HG02840 (cell line): ENCODE measurements at regions not wholly inside any gene's neighbourhood (a gene's known extent, or its start where the extent isn't known, plus 50 kb on each side); places are given as distances from the start of the nearest gene placed in this dataset.

Source experiments
- ATAC-seq: cut with Tn5 transposase; IDR thresholded peaks from one replicate; pipeline ENCODE4 v1.9.1; 2021; ENCODE audit warnings: mild to moderate bottlenecking, moderate library complexity, moderate number of reproducible peaks; ENCODE audit not compliant: unreplicated experiment, low FRiP score

DNA sequence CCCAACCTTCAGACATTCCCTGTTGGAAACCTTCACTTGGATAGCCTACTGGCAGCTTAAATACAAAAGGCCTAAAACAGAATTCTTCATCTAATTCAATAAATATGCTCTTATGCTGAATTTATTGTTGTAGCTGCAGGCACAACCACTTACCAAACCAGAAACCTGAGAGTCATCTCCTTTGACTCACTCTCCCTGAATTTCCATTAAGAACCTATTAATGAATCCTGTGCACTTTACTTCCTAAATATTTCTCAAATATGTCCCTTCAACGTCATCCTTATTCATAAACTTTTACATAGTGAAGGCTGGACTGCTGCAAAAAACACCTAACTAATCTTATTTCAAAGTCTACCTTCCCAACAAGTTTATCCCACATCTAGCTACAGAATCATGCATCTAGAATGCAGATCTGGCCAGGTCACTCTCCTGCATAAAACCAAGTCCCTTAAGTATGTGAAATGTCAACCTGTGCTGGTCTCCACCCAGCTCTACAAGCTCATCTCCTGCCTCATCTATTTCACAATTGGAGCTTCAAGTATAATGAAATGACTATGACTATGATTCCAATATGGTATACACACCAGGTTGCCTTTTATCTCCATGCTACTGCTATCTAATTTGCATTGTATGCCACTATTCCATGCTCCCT is 354.2 kb downstream of the ZEB2 start:
- ATAC-seq: no peak

DNA sequence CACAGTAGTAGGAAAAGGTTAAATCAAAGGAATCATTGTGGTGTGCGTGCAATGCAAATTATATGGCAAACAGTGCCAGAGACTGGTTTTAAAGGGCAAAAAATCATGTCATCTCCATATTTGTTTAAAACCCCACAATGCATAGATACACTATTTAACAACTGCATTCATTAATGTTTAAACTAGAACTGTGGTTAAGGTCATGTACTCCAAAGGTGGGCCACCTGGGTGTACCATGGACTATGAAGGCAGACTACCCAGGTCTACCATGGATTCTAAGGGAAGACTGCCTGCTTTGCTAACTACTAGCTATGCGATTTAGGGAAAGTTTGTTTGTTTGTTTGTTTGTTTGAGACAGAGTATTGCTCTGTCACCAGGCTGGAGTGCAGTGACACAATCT is 356.3 kb downstream of the ZEB2 start:
- ATAC-seq: no peak

DNA sequence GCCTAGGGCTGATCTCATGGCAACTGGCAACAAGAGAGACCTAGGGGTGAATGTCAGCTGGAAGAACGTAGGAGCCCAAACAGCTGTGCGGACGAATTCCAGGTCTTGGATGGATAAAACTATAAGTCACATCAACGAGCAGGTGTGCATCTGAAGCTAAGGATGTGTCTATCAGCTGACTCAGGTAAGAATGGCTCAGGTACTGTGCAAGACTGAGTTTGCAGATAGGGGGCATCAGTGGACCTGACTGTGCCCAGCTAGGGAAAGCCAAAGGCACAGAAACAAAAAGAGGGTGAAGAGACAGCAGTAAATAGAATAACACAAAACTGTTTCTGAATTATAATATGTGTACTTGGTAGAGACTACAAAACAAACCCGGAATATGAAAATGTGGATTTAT is 357.3 kb downstream of the ZEB2 start:
- ATAC-seq: no peak

DNA sequence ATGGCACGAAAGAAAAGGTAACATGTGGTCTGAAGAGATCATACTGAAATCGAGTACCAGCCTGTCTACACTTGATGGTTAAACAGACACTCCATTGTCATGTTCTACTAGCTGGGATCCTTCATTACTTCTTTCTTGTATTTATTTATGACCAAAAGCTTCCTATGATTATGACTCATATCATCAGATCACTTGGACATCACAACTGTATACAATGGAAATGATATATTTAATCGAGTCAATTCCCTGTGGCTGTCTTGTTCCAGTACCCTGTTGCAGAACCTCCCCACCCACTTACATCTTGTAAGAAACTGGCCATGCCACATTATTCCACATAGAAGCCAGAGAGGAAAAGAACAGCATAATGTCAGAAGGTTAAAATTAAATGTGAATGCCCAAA is 358.9 kb downstream of the ZEB2 start:
- no peak for ATAC-seq

DNA sequence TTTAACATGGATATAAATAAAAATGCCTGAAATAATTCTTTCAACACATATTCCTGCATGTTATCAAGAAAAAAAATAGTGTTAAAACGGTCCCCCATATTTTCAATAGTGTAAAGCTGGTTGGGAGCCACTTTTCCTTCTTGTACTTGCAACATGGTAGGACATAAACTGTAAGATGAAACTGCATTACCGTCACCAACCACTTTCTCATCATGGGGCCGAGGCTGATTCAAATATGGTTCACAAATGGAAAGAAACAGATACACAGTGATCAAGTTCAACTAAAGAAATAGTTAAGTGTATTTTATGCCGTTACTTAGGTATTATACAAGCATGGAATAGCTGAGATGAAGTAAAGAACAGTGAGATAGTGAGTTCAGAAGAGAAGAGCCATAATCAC is 360.7 kb downstream of the ZEB2 start:
- ATAC-seq: no peak

DNA sequence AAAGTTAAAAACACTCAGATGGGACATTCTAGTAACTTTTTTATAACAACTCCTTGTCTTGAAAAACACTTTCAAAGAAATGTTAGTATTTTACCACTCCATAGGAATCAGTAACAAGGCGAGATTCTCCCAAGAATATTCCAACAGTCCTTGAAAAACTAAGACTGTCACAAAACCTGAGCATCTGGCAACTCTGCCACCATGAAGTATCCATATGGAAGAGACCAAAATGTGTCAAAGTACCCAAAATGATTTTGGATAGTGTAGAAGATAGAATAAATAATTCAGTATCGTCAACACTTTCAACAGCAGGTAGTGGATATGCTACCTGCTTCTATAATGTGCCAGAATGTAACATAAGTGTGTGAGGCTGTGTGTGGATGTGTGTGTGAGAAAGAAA is 361.8 kb downstream of the ZEB2 start:
- ATAC-seq: no peak

DNA sequence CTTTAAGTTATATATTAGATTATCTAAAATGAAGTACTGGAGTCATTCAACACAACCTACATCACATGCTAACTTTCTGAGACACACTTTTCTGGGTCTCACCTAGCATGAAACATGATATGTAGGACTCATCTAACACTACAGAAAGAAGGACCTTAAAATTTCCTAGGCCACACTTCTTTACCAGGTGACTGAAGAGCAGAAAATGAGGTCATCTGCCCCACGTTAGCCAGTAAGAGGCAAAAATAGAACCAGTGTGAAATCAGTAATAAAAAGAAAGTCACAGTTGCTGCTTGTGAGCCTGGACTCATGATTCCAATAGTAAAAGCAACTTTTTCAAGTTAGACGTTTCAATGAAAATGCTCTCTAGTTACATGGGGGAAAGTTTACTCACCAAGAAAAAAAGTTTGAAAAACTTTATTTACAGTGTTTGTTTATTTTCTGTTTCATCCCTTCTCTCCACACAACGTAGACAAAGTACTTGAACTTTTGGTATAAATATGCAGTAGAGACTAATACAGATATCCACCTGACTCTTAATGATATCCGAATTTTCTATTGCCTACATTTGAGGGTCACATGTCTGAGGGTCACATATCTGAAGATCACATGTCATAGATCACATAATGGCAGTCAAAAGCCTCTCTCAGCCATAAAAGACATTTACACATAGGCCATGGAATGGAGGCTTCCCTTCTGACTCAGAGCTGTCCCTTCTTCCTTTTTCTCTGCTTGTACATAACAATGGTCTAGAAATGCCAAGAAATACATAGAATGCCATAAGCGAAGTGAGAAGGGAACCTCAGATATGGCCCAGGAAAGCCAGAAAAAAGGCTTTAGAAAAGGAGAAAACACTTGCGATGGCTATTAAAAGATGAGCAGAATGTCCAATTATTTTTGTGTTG is 362.9 kb downstream of the ZEB2 start:
- no peak for ATAC-seq

DNA sequence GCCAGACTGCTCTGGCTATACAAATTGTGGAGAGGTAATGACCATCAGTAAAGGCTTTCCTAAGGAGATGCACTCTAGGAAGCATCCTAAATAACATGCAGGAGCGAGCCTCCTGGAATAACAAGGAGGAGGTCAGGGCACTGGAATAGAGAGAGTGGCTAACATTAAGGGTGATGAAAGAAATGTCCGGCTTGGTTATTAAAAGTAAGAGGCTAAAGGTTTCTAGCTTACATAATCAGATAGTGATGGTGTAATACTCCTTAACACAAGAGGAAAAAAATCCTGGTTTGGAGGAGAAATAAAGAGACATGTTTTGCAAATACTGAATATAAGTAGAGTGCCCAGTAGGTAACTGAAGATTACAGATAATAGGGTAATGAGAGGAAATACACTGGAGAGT is 365.7 kb downstream of the ZEB2 start:
- ATAC-seq: no peak

DNA sequence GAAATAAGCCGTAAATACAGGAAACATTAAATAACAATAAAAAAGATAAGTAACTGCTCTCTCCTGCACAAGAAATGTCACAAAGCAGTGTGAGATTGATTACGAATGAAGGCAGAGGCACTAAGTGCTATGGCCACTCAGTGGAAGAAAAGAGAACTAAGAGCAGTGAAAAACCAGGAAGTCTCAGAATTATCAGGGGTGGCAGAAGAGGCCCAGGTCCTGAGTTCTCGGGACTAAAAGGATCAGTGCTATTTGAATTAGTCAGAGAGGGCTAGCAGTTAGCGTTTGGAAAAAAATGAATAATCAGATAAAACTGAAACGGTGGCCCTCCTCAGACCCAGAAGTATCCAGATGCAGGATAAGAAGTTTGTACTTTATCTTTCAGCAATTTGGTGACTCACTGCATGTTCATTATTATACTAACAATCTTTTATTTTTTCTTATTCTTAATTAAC is 367.1 kb downstream of the ZEB2 start:
- ATAC-seq: no peak

DNA sequence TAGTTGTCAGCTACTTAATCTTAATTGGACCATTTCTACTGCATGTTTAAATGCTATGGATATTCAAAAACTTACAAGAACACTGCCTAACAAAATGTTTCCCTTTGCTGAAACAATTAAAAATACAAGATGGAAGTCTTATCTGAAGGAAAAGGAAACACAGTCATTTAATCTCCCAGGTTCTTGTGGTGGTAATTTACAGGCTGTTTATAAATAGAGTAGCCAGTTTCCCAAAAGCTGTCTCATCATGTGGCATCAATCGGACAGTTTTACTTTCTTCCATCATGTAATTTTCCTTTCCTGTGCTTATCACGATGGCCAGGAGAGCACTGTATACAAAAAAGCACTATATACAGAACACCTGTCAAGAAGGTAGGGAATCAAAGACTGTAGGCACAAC is 368.1 kb downstream of the ZEB2 start:
- ATAC-seq: no peak

DNA sequence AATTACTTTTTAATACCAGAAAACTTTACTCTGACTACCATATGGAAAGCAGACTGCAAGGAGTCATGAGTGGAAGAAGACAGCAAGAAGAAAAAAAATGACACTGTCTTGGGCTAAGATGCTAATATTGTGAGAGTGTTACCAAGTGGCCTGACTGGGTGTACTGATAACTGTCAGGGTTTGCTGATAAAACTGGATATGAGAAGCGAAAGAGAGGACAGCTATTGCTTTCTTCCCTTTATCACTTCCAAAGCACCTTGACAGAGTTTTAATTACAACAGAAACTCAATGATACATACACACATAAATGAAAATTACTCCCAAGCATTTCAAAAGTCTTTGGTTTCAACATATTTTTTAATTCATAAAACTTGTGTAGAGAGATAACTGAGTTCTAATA is 368.5 kb downstream of the ZEB2 start:
- ATAC-seq: no peak

DNA sequence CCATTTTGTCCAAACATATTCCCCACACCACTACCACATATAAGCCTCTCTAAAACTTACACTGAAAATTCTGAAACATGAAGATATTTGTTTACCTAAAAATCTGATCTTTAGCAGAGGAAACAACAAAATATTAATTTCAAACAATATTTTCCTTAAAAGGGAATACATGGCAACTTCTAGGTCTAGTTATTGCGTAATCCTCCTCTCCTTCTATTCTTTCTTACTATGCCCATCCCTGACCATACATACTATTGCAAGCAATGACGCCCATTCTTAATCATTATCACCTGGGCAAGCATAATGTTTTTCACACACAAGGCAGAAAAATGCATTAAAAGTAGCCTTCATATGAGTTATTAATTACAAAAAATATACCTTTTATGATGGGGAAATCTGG is 372.6 kb downstream of the ZEB2 start:
- no peak for ATAC-seq

DNA sequence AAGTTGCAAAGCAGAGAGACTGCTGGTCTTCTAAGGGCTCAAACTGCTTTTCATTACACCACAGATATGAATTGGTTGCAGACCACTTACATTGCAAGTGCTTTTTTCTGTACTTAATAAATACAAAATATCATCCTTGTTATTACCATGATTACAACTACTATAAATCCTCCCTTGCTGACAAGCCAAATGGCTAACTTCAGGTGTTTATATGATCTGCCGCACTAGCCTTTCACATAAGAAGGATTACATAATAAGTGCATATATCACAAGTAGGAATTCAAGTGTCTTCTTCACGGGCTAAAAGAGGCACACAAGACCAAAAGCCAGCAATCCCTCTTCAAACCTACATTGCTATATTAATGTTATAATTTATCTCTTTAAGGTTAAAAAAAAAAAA is 373.0 kb downstream of the ZEB2 start:
- ATAC-seq: no peak

DNA sequence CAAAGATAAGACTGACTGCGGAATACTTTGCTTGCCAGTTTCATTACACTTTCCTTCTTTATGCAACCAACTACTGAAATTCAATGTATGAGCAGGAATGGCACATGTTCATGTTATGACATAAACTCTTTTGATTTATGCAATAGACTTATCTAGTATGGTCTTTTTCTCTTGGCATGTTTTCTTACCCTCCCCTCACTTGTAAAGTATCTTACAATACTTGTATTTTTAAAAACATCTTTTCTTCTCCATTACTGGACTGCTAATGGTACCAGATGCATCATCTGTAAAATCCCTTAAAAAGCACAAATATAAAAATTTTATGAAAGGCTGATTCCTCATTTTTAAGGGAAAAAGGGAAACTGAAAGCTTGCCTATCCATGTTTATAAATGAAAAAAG is 373.8 kb downstream of the ZEB2 start:
- ATAC-seq: no peak

DNA sequence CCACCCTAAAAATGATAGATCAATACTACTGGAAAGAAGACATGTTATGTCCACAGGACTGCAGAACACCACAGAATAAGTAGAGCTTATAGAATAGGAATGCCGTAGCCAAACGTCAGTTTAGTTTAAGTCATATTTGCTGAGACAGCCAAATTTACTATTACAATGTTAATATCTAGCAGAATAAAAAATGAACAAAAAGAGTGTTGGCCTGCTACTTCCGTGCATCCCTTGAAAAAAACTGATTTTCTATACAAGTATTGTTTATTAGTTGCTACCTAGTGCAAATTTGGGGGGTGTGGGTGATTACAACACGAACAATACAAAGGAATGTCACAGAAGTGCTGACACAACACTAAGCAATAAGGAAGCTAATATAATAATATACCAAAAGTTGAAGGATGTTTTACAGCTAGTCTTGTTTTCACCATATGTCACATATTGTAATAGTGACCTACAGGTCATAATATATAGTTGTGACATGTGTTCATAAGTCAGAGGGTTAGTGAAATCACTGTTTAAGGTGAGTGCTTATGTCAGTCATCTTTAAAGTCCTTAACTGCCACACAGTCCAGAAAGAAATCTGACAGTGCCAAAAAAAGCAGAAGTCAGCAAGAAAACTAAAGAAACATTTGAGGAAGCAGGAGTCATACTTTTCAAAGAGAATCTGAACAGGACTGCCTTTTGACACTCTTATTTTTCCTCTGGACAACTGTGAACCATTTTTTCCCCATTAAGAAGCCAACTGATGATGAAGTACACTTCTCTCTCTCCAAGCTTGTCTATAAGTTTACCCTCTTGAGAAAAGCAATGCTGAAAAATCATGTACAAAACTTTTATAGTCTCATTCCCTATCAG is 376.4 kb downstream of the ZEB2 start:
- ATAC-seq: no peak

DNA sequence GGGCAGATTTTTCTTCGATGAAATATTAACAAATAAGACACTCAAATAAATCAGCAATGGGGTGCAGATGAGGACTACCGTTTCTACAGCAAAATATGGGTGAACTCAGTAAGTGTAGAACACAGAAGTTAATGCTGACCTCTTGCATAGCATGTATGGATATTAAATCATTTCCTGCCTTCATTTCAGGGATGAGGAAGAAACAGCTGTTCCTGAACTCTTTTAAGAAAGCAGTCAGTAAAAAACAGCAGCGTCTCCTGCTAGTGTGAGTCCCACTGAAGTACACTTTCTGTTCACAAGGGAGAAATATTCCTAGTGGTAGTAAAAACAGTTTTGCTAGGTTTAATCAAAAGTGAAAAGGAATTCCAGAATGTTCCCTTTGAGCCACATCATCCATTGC is 379.0 kb downstream of the ZEB2 start:
- ATAC-seq: no peak

DNA sequence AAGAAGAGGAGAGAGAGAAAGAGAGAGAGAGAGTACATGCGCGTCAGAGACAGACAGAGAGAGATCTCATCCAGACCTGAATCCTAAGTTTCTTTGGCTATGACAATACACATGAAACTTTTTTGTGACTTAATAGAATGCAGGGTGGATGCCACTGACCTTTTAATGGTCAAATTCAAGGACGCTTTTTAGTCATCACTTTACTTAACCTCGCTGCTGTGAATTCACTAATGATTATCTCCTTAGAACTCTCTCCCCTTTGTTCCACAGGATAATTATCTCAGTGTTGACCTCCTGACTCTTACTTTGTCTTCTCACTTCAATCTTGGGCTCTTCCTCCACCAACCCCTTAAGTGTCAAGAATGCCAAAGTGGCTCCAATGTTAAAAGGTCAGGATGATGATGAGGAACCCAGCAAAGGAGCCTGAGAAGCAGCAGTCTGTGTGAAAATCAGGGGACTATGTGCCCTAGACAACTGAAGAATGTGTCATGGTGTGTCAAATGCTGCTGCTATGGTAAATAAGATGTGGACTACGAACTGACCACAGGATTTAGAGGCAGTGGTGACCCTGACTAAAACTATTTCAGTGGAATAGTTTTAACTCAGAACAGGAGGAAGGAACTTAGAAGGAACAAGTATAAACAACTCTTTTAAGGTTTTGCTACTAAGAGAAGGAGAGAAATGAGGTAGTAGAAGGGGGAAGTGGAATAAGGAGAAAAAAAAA is 382.1 kb downstream of the ZEB2 start:
- no peak for ATAC-seq

DNA sequence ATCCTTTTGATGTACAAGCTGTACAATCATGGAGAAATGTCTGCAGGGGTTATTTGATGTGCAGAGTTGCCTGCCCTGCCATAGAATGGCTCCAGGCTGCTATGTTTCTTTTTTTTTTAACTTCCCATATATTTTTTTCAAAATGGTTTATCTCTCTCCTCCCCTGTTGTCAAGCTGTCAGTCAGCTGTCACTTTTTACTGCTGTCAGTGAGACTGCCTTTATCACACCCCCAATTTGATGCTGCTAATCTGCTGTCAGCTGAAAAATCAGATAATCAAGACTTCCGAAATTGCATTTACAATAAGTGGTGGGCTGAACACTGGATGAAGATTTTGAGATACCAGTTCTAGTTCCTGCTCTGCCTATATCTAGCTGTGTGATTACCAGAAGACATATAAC is 382.6 kb downstream of the ZEB2 start:
- ATAC-seq: no peak

DNA sequence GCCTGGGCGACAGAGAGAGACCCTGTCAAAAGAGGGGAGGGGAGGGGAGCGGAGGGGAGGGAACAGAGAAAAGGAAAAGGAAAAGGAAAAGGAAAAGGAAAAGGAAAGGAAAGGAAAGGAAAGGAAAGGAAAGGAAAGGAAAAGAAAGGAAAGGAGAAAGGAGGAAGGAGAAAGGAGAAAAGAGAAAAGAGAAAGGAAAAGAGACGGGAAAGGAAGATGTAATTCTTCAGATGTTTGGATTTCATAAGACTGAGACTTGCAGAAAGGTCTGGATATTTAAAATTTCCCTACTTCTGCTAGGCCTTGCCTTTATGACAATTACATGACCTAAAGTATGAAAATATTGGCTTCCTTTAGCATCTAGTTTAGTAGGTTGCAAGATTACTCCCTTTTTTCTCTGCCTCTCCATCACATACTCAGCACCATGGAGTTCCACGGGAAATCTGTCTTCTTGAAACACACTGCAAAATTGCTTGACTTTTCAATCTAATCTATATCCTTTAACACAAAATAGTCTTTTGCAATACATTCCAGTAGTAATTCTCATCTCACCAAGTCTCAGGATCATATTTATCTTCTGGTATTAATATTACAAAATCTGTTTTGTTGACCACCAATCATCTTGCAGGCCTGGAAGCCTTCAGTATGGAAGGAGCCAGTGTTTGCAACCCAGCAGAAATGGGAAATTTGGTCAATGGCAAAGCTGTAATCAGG is 383.5 kb downstream of the ZEB2 start:
- ATAC-seq: no peak
